ENCODE measurements at regions not wholly inside any gene's neighbourhood (a gene's known extent, or its start where the extent isn't known, plus 50 kb on each side); places are given as distances from the start of the nearest gene placed in this dataset.

GRCh38 chr13:83125791-83126190 lies 756.5 kb downstream of the SLITRK1 start:
- no peaks in the 10 kb centered on the region for H3K27me3 Mint-ChIP-seq (ENCODE audit: insufficient read depth, low read depth, poor library complexity)
- Histone ChIP-seq H3F3A (replicated peaks; ENCODE audit: low read depth) (no peaks in the 10 kb centered on the region), H4K20me1 (replicated peaks; ENCODE audit: insufficient read depth) (no peaks in the 10 kb centered on the region), H3K27me3 (ENCODE audit: insufficient read depth) (no peaks in the 10 kb centered on the region), H3K36me3 (ENCODE audit: insufficient read depth) (no peaks in the 10 kb centered on the region), H3K79me2 (replicated peaks; ENCODE audit: insufficient read depth) (no peaks in the 10 kb centered on the region), H3K4me2 (no peak overlapping the region), H3K9me2 (ENCODE audit: insufficient read depth) (no peaks in the 10 kb centered on the region), H2AFZ (no peak overlapping the region), H3K4me3 (no peak overlapping the region), H3K27ac (ENCODE audit: low read depth) (no peak overlapping the region), H3K4me1 (ENCODE audit: insufficient read depth) (no peaks in the 10 kb centered on the region)
- H3K4me3 Mint-ChIP-seq = no peak overlapping the region
- DNase-seq (ENCODE audit: low spot score) = no peak
- no peaks in the 10 kb centered on the region for H3K4me1 Mint-ChIP-seq
- H3K36me3 Mint-ChIP-seq (ENCODE audit: low read depth) = no peaks in the 10 kb centered on the region
- no peak for TF ChIP-seq ZNF331 (CRISPR knock-in tag; IDR thresholded peaks at IDR 0.05; ENCODE audit: low read depth)
- no peak overlapping the region for H3K27ac Mint-ChIP-seq
- no peak for ATAC-seq
- no peaks in the 10 kb centered on the region for H3K9me3 Mint-ChIP-seq

- no peak overlapping the region for H3K4me3 Mint-ChIP-seq
- ATAC-seq (no peak), DNase-seq (ENCODE audit: low spot score) (no peak)
- TF ChIP-seq POLR2AphosphoS5 (IDR thresholded peaks at IDR 0.05; ENCODE audit: low read depth) (no peak), ZNF462 (CRISPR knock-in tag; IDR thresholded peaks at IDR 0.05) (no peak), CREB1 (CRISPR knock-in tag; IDR thresholded peaks at IDR 0.05; ENCODE audit: low read depth) (no peak), JUNB (IDR thresholded peaks at IDR 0.05; ENCODE audit: unreplicated experiment) (no peak), ZNF114 (CRISPR knock-in tag; IDR thresholded peaks at IDR 0.05) (no peak), ZNF331 (CRISPR knock-in tag; IDR thresholded peaks at IDR 0.05; ENCODE audit: low read depth) (no peak), EZH2 (IDR thresholded peaks at IDR 0.05; ENCODE audit: low read depth, unreplicated experiment) (no peak), STAT1 (IDR thresholded peaks at IDR 0.05; ENCODE audit: unreplicated experiment) (no peak), CTCF (conservative IDR thresholded peaks at IDR 0.05; ENCODE audit: low read depth in 2 of 2) (no peak), EZH2phosphoT487 (IDR thresholded peaks at IDR 0.05; ENCODE audit: unreplicated experiment) (no peak), ETS1 (IDR thresholded peaks at IDR 0.05) (no peak), NANOG (IDR thresholded peaks at IDR 0.05; ENCODE audit: borderline replicate concordance) (no peak)
- Histone ChIP-seq H3K79me2 (replicated peaks; ENCODE audit: insufficient read depth) (no peaks in the 10 kb centered on the region), H3K4me3 (no peak overlapping the region), H3K36me3 (ENCODE audit: insufficient read depth) (no peaks in the 10 kb centered on the region), H3K27me3 (ENCODE audit: insufficient read depth) (no peaks in the 10 kb centered on the region), H3K4me2 (no peak overlapping the region), H3K4me1 (ENCODE audit: insufficient read depth) (no peaks in the 10 kb centered on the region), H3K27ac (ENCODE audit: low read depth) (no peak overlapping the region), H2AFZ (no peak overlapping the region), H3K9me2 (ENCODE audit: insufficient read depth) (no peaks in the 10 kb centered on the region), H4K20me1 (replicated peaks; ENCODE audit: insufficient read depth) (no peaks in the 10 kb centered on the region), H3F3A (replicated peaks; ENCODE audit: low read depth) (no peaks in the 10 kb centered on the region)
- H3K27ac Mint-ChIP-seq = no peak overlapping the region
- no peaks in the 10 kb centered on the region for H3K36me3 Mint-ChIP-seq (ENCODE audit: low read depth)
- H3K9me3 Mint-ChIP-seq = no peaks in the 10 kb centered on the region
- no peaks in the 10 kb centered on the region for H3K4me1 Mint-ChIP-seq
- H3K27me3 Mint-ChIP-seq (ENCODE audit: insufficient read depth, low read depth, poor library complexity) = no peaks in the 10 kb centered on the region
Observed at GRCh38 chr13:83121896-83122295, 760.4 kb downstream of the SLITRK1 start.
